ENCODE measurements at regions not wholly inside any gene's neighbourhood (a gene's known extent, or its start where the extent isn't known, plus 50 kb on each side); places are given as distances from the start of the nearest gene placed in this dataset.
A peak's percentile ranks its signal among the peaks of the same experiment; 100 is the strongest.

DNA sequence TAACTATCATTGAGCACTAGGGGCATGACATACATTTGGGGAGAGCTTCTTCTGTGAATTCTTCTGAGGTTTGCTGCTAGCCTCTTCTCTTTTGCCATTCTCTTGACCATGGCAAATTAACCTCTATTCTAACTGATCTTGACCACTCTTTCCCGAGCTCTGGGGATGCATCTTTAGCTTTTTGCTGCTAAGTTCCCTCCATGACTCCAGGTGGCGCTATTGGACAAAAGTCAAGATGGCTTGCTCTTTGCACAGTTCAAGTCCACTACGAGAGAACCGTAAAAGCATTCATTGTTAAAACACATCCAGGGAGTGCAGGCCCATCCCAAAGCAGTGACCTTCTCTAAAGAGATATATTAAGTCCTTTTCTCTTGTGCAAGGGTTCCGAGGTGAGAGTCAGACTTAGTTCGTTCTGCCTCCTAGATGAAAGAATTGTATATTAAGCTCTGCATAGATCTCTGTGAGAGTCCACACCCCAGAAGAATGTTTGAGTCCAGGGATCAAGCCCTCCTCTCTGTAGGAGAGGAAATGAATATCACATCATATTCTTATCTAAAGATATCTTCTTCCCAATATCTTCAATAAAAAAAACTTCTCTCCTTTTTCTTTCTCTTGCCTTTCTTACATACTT lies 1152.9 kb upstream of the CDH6 start:
- TF ChIP-seq, protein P1, sequence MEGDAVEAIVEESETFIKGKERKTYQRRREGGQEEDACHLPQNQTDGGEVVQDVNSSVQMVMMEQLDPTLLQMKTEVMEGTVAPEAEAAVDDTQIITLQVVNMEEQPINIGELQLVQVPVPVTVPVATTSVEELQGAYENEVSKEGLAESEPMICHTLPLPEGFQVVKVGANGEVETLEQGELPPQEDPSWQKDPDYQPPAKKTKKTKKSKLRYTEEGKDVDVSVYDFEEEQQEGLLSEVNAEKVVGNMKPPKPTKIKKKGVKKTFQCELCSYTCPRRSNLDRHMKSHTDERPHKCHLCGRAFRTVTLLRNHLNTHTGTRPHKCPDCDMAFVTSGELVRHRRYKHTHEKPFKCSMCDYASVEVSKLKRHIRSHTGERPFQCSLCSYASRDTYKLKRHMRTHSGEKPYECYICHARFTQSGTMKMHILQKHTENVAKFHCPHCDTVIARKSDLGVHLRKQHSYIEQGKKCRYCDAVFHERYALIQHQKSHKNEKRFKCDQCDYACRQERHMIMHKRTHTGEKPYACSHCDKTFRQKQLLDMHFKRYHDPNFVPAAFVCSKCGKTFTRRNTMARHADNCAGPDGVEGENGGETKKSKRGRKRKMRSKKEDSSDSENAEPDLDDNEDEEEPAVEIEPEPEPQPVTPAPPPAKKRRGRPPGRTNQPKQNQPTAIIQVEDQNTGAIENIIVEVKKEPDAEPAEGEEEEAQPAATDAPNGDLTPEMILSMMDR (IDR thresholded peaks at IDR 0.05) = peak; percentile 81
- no peak for TF ChIP-seq MEF2A (IDR thresholded peaks at IDR 0.05; ENCODE audit: borderline replicate concordance, low read depth)

All from SK-N-SH (cell line).